Thoracic aorta (tissue), 2 donors: ENCODE measurements at regions not wholly inside any gene's neighbourhood (a gene's known extent, or its start where the extent isn't known, plus 50 kb on each side); places are given as distances from the start of the nearest gene placed in this dataset.

Experiments
- ATAC-seq: fragments of 150-250 bp; one replicate; pipeline ENCODE4 v1.8.0; 2017; ENCODE audit warnings: low read depth; ENCODE audit not compliant: insufficient number of reproducible peaks, low FRiP score
- DNase-seq: peaks from one replicate; pipeline ENCODE4 v3.0.0-alpha.2; 2020; ENCODE audit warnings: low spot score
- H3K27ac ChIP-seq, 2 donors: fragments of 200-600 bp; sonication (generic); 1 replicate in 1 of 2; 2 replicates in 1 of 2; pipeline ENCODE4 v1.5.1; 2016; ENCODE audit warnings: mild to moderate bottlenecking in 2 of 2, moderate library complexity in 2 of 2
- H3K27me3 ChIP-seq: fragments of 200-600 bp; sonication (generic); replicated peaks from 2 replicates; pipeline ENCODE4 v1.6.0; 2016; ENCODE audit warnings: mild to moderate bottlenecking; ENCODE audit not compliant: insufficient read depth
- H3K36me3 ChIP-seq: fragments of 200-600 bp; sonication (generic); one replicate; pipeline ENCODE4 v1.5.1; 2016
- H3K4me1 ChIP-seq, 2 donors: fragments of 200-600 bp; sonication (generic); 1 replicate in 1 of 2; 2 replicates in 1 of 2; pipeline versions ENCODE4 v1.5.1 to v1.6.0; 2016; ENCODE audit warnings: low read depth in 2 of 2, mild to moderate bottlenecking in 1 of 2; ENCODE audit not compliant: control insufficient read depth in 1 of 2
- H3K4me3 ChIP-seq: fragments of 200-600 bp; sonication (generic); 2 replicates; pipeline ENCODE4 v1.5.1; 2016; ENCODE audit warnings: mild to moderate bottlenecking
- H3K9me3 ChIP-seq: fragments of 200-600 bp; sonication (generic); 2 replicates; pipeline ENCODE4 v1.5.1; 2016
- TF ChIP-seq, protein P1 (sequence below): fragments of 200-600 bp; sonication (generic); IDR thresholded peaks from one replicate; pipeline ENCODE4 v1.5.1; 2019; ENCODE audit warnings: antibody characterized with exemption

DNA sequence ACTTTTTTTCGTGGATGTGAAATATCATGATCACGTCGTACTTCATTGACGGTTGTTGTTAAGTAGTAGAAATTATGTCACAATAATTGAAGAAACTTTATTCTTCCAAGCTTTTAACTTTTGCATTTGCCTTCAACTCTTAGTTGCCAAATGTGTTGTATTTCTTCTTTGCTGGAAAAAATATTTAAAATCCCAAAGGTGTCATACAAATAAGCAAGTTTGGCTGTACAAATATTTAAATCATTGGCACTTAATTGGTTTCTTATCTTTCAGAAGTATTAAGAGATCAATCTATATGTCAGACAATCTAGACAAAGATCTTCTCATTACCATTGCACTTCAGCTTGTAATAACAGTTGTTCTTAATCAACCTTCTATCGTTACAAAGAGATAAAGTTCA lies 204.0 kb upstream of the HDAC4 start:
- no peaks in the 10 kb centered on the region for H3K36me3 ChIP-seq

DNA sequence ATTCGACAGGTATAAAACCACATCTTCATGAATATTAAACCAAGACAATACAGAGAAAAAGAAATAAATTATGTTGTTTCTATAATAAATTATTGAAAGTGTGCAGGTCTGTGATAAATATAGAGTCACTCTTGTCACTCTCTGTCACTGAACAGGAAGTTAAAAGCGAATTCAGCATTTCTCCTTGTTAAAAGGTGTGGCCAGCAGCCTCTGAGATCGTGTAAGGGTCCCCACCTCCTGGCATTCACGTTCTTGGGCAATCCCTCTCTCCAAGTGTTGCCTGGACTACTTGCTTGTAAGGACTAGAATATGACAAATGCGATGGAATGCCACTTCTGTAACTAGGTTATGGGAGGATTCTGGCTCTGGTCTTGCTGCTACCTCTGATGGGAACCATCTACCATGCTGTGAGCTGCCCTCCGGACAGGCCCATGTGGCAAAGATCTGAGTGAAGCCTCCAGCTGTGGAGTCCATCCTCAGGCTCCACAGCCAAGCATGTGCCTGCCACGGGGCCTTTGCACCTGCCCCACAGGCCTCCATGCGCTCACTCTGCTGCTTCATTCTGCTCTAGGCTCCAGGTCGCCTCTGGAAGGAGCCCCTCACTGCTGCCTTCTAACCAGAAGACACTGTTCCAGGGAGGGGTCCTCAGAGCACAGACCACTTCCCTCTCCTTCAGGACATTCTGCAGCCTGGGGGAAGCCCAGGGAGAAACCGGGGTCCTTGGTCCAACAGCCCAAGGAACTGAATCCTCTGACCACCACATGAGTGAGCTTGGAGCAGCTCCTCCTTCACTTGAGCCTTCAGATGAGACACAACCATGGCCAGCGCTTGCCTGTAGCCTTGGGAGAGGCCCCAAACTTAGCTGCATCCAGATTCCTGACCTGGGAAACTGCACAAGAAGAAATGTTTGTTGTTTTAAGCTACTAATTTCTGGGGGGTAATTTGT lies 202.9 kb upstream of the HDAC4 start:
- no peaks in the 10 kb centered on the region for H3K27me3 ChIP-seq
- no peak overlapping the region for H3K27ac ChIP-seq
- ATAC-seq, result no peak
- DNase-seq, result no peak
- H3K36me3 ChIP-seq, result no peaks in the 10 kb centered on the region
- no peaks in the 10 kb centered on the region for H3K9me3 ChIP-seq
- no peaks in the 10 kb centered on the region for H3K4me1 ChIP-seq
- H3K4me3 ChIP-seq, result no peak overlapping the region
- TF ChIP-seq, protein P1, sequence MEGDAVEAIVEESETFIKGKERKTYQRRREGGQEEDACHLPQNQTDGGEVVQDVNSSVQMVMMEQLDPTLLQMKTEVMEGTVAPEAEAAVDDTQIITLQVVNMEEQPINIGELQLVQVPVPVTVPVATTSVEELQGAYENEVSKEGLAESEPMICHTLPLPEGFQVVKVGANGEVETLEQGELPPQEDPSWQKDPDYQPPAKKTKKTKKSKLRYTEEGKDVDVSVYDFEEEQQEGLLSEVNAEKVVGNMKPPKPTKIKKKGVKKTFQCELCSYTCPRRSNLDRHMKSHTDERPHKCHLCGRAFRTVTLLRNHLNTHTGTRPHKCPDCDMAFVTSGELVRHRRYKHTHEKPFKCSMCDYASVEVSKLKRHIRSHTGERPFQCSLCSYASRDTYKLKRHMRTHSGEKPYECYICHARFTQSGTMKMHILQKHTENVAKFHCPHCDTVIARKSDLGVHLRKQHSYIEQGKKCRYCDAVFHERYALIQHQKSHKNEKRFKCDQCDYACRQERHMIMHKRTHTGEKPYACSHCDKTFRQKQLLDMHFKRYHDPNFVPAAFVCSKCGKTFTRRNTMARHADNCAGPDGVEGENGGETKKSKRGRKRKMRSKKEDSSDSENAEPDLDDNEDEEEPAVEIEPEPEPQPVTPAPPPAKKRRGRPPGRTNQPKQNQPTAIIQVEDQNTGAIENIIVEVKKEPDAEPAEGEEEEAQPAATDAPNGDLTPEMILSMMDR, result no peak

More for the DNA sequence above, 204.0 kb upstream of the HDAC4 start:
- DNase-seq (no peak), ATAC-seq (no peak)
- TF ChIP-seq, protein P1, result no peak
- no peak overlapping the region for H3K4me3 ChIP-seq
- no peaks in the 10 kb centered on the region for H3K9me3 ChIP-seq
- no peak overlapping the region for H3K27ac ChIP-seq
- no peaks in the 10 kb centered on the region for H3K27me3 ChIP-seq
- H3K4me1 ChIP-seq, result no peaks in the 10 kb centered on the region

DNA sequence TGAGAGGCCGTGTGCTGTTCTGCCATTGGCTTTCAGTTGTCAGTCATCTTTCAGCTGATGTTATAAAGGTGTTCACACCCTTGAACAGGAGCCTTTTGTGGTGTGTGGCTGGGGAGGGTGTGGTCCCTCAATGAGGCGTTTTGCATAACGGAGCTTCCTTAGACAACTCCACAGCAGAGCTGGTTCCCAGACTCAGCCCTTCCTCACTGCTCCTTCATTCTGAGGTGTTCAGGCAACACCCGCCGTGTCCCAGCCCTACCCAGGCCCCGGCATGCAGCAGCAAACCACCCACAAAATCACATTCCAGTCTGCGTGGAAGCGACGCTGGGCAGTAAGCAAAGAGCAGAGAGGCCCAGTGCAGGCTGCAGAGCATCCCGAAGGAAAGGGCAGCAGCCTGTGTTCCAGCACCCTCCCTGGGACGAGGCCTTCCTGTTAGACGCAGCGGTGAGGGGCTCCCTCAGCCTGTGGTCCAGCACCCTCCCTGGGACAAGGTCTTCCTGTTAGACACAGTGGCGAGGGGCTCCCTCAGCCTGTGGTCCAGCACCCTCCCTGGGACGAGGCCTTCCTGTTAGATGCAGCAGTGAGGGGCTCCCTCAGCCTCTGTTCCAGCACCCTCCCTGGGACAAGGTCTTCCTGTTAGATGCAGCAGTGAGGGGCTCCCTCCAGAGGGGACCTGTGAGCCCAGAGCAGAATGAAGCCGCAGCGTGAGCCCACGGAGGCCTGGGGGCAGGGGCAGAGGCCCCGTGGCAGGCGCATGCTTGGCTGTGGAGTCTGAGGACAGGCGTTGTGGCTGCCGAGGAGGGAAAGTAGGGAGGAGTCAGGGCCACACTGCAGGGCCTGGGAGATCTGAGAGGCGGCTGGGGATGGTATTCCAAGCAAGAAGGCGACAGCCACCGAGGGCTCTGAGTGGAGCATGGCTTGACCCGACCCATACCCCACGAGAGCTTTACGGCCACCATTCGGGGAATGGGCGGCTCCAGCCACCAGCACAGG lies 201.8 kb upstream of the HDAC4 start:
- no peak overlapping the region for H3K27ac ChIP-seq
- H3K9me3 ChIP-seq, result no peaks in the 10 kb centered on the region
- H3K4me3 ChIP-seq, result no peak overlapping the region
- H3K36me3 ChIP-seq, result no peaks in the 10 kb centered on the region
- H3K27me3 ChIP-seq, result no peaks in the 10 kb centered on the region
- ATAC-seq (no peak), DNase-seq (no peak)
- TF ChIP-seq, protein P1, result no peak
- no peaks in the 10 kb centered on the region for H3K4me1 ChIP-seq

DNA sequence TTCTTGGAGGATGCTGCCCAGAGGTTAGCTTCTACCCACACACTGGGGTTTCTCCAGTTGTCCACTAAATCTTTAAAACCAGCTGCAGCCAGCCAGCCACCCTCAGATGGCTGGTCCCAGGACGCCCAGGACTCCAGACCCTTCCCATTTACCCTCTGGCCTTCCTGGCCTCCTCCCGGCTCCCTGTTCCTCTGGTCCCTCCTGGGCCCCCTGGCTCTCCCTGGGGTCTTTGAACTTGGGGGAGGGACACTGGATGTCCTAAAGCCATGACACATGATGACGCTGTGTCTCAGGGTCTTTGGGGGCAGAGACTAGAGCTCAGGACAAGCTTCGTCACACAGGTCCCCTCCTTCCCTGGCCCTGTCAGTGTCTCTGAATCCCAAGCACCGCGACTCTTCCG lies 201.1 kb upstream of the HDAC4 start:
- Histone ChIP-seq H3K9me3 (no peaks in the 10 kb centered on the region), H3K36me3 (no peaks in the 10 kb centered on the region), H3K27me3 (no peaks in the 10 kb centered on the region), H3K4me1 (no peaks in the 10 kb centered on the region), H3K4me3 (no peak overlapping the region), H3K27ac (no peak overlapping the region)
- no peak for DNase-seq
- TF ChIP-seq, protein P1, result no peak
- ATAC-seq, result no peak
